GM12878 (cell line): ENCODE measurements at regions not wholly inside any gene's neighbourhood (a gene's known extent, or its start where the extent isn't known, plus 50 kb on each side); places are given as distances from the start of the nearest gene placed in this dataset.

Experiments
- ATAC-seq: fragments of 200-7000 bp; cut with Tn5 transposase; 3 replicates; pipeline ENCODE4 v1.9.1; 2020; ENCODE audit warnings: mild to moderate bottlenecking, moderate library complexity
- BruUV-seq: library from RNA; stranded (reverse); fragments of 400-500 nt; replicated peaks from 2 replicates; lab custom pipeline; 2021; lab: Mats Ljungman, UMichigan
- CTCF ChIA-PET: fragments of 300-600 bp; sonication (Branson Sonifier 250); formaldehyde crosslinking; extraction: SDS; loops from one replicate; lab custom pipeline; 2021; ENCODE audit warnings: inconsistent platforms; lab: Yijun Ruan, JAX
- POLR2A ChIA-PET: fragments of 350-600 bp; formaldehyde crosslinking; extraction: SDS; loops from one replicate; lab custom pipeline; 2021; ENCODE audit warnings: inconsistent platforms; lab: Charles Lee
- RAD21 ChIA-PET: fragments of 300-600 bp; sonication (Branson Sonifier 250); formaldehyde crosslinking; loops from one replicate; lab custom pipeline; 2023; ENCODE audit warnings: antibody characterized with exemption; ENCODE audit not compliant: unreplicated experiment; lab: Charles Lee
- SMC1A ChIA-PET: fragments of 300-600 bp; sonication (Branson Sonifier 250); formaldehyde crosslinking; loops from one replicate; lab custom pipeline; 2023; ENCODE audit not compliant: unreplicated experiment, uncharacterized antibody; lab: Charles Lee
- DNase-seq: peaks from one replicate; pipeline ENCODE4 v3.0.0-alpha.2; 2011; ENCODE audit warnings: low read depth, low spot score
- FAIRE-seq: peaks from 3 replicates; lab custom pipeline; 2011; peaks lifted over from hg19 to GRCh38; lab: Jason Lieb, UNC
- H2AFZ ChIP-seq: 2 replicates; pipeline ENCODE4 v1.6.0; 2011; ENCODE audit warnings: low read depth, low read length, control low read depth; ENCODE audit not compliant: control insufficient read depth
- H3K27ac ChIP-seq: 2 replicates; pipeline ENCODE4 v1.5.1; 2011; ENCODE audit warnings: control low read depth; ENCODE audit not compliant: control insufficient read depth, insufficient read depth
- H3K27me3 ChIP-seq, 2 experiments: replicated peaks in 1 of 2; 2 replicates each; pipeline versions ENCODE4 v1.6.0 to v1.6.1; 2011; ENCODE audit warnings: low read length in 1 of 2; ENCODE audit not compliant: control insufficient read depth in 2 of 2, insufficient read depth in 2 of 2
- H3K36me3 ChIP-seq, 2 experiments: 2 replicates each; pipeline ENCODE4 v1.5.1; 2011; ENCODE audit warnings: low read length in 1 of 2; ENCODE audit not compliant: control insufficient read depth in 2 of 2, insufficient read depth in 2 of 2
- H3K4me1 ChIP-seq: 2 replicates; pipeline ENCODE4 v1.6.1; 2011; ENCODE audit warnings: mild to moderate bottlenecking, low read length, moderate library complexity, mixed read lengths; ENCODE audit not compliant: control insufficient read depth, insufficient read depth
- H3K4me2 ChIP-seq: 2 replicates; pipeline ENCODE4 v1.6.0; 2011; ENCODE audit warnings: control low read depth; ENCODE audit not compliant: control insufficient read depth, insufficient read depth
- H3K4me3 ChIP-seq: fragments of 200-600 bp; sonication (generic); 2 replicates; pipeline ENCODE4 v1.5.1; 2016
- H3K79me2 ChIP-seq: 2 replicates; pipeline ENCODE4 v1.6.0; 2011; ENCODE audit warnings: low read length; ENCODE audit not compliant: control insufficient read depth, insufficient read depth
- H3K9ac ChIP-seq: 2 replicates; pipeline ENCODE4 v1.8.0; 2011; ENCODE audit warnings: low read length, control low read depth, mixed read lengths; ENCODE audit not compliant: control insufficient read depth, insufficient read depth
- H3K9me3 ChIP-seq: replicated peaks from 3 replicates; pipeline ENCODE4 v1.5.1; 2011; ENCODE audit warnings: mild to moderate bottlenecking, low read length; ENCODE audit not compliant: control insufficient read depth, insufficient read depth
- H4K20me1 ChIP-seq: 2 replicates; pipeline ENCODE4 v1.6.0; 2011; ENCODE audit not compliant: control insufficient read depth, insufficient read depth
- JUND ChIP-seq: IDR thresholded peaks from 2 replicates; pipeline ENCODE4 v1.6.1; 2012; ENCODE audit warnings: low read depth, mild to moderate bottlenecking, low read length, improper control_type of control experiment, moderate library complexity
- MEF2B ChIP-seq: fragments of 450-650 bp; IDR thresholded peaks from 2 replicates; pipeline ENCODE4 v1.6.1; 2018; ENCODE audit warnings: mild to moderate bottlenecking, moderate library complexity; ENCODE audit not compliant: partially characterized antibody, poor library complexity, severe bottlenecking
- RAD21 ChIP-seq: IDR thresholded peaks from 2 replicates; pipeline ENCODE4 v1.6.1; 2011; ENCODE audit warnings: mild to moderate bottlenecking, low read depth, low read length, moderate library complexity; ENCODE audit not compliant: insufficient read depth
- RUNX3 ChIP-seq: IDR thresholded peaks from 2 replicates; pipeline ENCODE4 v1.6.1; 2012; ENCODE audit warnings: low read length, inconsistent platforms
- SKIL ChIP-seq: fragments of 450-650 bp; IDR thresholded peaks from 2 replicates; pipeline ENCODE4 v1.6.1; 2017; ENCODE audit warnings: mild to moderate bottlenecking, low read depth, inconsistent platforms; ENCODE audit not compliant: poor library complexity, severe bottlenecking
- SMAD5 ChIP-seq: IDR thresholded peaks from 2 replicates; pipeline ENCODE4 v1.6.1; 2016; ENCODE audit warnings: antibody characterized with exemption, low read depth
- SRF ChIP-seq, 2 experiments: IDR thresholded peaks; 2 replicates each; pipeline ENCODE4 v1.6.1; 2011; ENCODE audit warnings: low read depth in 2 of 2, low read length in 2 of 2, mild to moderate bottlenecking in 1 of 2, moderate library complexity in 1 of 2
- TCF7 ChIP-seq: IDR thresholded peaks from 2 replicates; pipeline ENCODE4 v1.6.1; 2014; ENCODE audit warnings: antibody characterized with exemption, borderline replicate concordance
- WGBS: methylation state at CpG from one replicate; pipeline ENCODE4 v1.1.6; 2016; ENCODE audit warnings: low lambda C conversion rate; ENCODE audit not compliant: insufficient replicate concordance, insufficient coverage; ENCODE audit errors: missing lambda C conversion rate; 5-methylcytosine and 5-hydroxymethylcytosine counted together
- in situ Hi-C: fragments of 300-500 bp; cut with MboI; formaldehyde crosslinking; loops from 9 replicates; pipeline ENCODE4 v1.14.3; 2018; ENCODE audit warnings: mixed read lengths
- intact Hi-C: fragments of 100-400 bp; cut with micrococcal nuclease; formaldehyde crosslinking; loops from one replicate; pipeline ENCODE4 v1.14.2; 2022; ENCODE audit not compliant: unreplicated experiment

- Histone ChIP-seq H3K36me3 (no peaks in the 10 kb centered on the region), H3K9ac (no peak overlapping the region), H3K27me3 (no peaks in the 10 kb centered on the region), H3K4me2 (no peak overlapping the region), H3K9me3 (no peaks in the 10 kb centered on the region; the same call in 2 of the 3 replicates), H4K20me1 (no peaks in the 10 kb centered on the region), H2AFZ (no peak overlapping the region), H3K79me2 (no peaks in the 10 kb centered on the region), H3K4me3 (no peak overlapping the region), H3K4me1 (no peaks in the 10 kb centered on the region), H3K27ac (no peak overlapping the region)
- SMC1A ChIA-PET: interaction anchor here (1.5 kb wide), 1 partner anchor 26 kb away, joined by 3 read pairs; no protein-coding TSS in a partner anchor
- in situ Hi-C loops (no loop called here), intact Hi-C loops (no loop called here)
- no TSS peak for BruUV-seq
- POLR2A ChIA-PET: no interaction called here
- RAD21 ChIA-PET: no interaction called here
- FAIRE-seq: no peak
- TF ChIP-seq RAD21: no peak
- TF ChIP-seq SRF (IDR thresholded peaks at IDR 0.05; ENCODE audit: low read depth in 2 of 2, low read length in 2 of 2): no peak
- TF ChIP-seq RUNX3: peak; percentile 57
- no peak for TF ChIP-seq MEF2B
- TF ChIP-seq TCF7: no peak
- no peak for TF ChIP-seq SMAD5
- TF ChIP-seq JUND: no peak
- TF ChIP-seq SKIL: no peak
- CTCF ChIA-PET: no interaction called here
- WGBS: 96% methylated on average over 1 of the region's 1 CpG
- ATAC-seq: peak; percentile 40; the same call in 1 of the 3 replicates
- DNase-seq: no peak
Measured at GRCh38 chr1:185400052-185400451, 83.0 kb upstream of the IVNS1ABP start.
